HG03442 (cell line): ENCODE measurements at regions not wholly inside any gene's neighbourhood (a gene's known extent, or its start where the extent isn't known, plus 50 kb on each side); places are given as distances from the start of the nearest gene placed in this dataset.

Experiments used
- ATAC-seq: cut with Tn5 transposase; IDR thresholded peaks from one replicate; pipeline ENCODE4 v1.9.1; 2021; ENCODE audit warnings: mild to moderate bottlenecking, moderate library complexity; ENCODE audit not compliant: unreplicated experiment

GRCh38 chr11:130582176-130582575, 133.7 kb downstream of the ADAMTS15 start:
- no peak for ATAC-seq

GRCh38 chr11:130582981-130583380, 134.5 kb downstream of the ADAMTS15 start:
- ATAC-seq = no peak

GRCh38 chr11:130583801-130584211, 135.4 kb downstream of the ADAMTS15 start:
- ATAC-seq = no peak

- no peak for ATAC-seq
These were observed 137.1 kb downstream of the ADAMTS15 start for GRCh38 chr11:130585545-130585944.

GRCh38 chr11:130587658-130588057, 139.2 kb downstream of the ADAMTS15 start:
- ATAC-seq = no peak

- ATAC-seq = no peak
These were observed 140.0 kb downstream of the ADAMTS15 start for GRCh38 chr11:130588471-130588870.

- ATAC-seq = no peak
These were observed 143.6 kb downstream of the ADAMTS15 start for GRCh38 chr11:130592056-130592455.

GRCh38 chr11:130593064-130593463, 144.6 kb downstream of the ADAMTS15 start:
- ATAC-seq = no peak

GRCh38 chr11:130598433-130598832, 150.0 kb downstream of the ADAMTS15 start:
- ATAC-seq = no peak

GRCh38 chr11:130599073-130599654, 150.7 kb downstream of the ADAMTS15 start:
- ATAC-seq = no peak

- no peak for ATAC-seq
These were observed 151.7 kb downstream of the ADAMTS15 start for GRCh38 chr11:130600139-130600538.

- no peak for ATAC-seq
These were observed 152.2 kb downstream of the ADAMTS15 start for GRCh38 chr11:130600616-130601015.

GRCh38 chr11:130601141-130601540, 152.7 kb downstream of the ADAMTS15 start:
- ATAC-seq = no peak

GRCh38 chr11:130601764-130602460, 153.5 kb downstream of the ADAMTS15 start:
- ATAC-seq = no peak

- ATAC-seq = no peak
These were observed 154.3 kb downstream of the ADAMTS15 start for GRCh38 chr11:130602641-130603334.

- no peak for ATAC-seq
These were observed 155.0 kb downstream of the ADAMTS15 start for GRCh38 chr11:130603335-130603906.

GRCh38 chr11:130604606-130605005, 156.2 kb downstream of the ADAMTS15 start:
- ATAC-seq = no peak

- ATAC-seq = no peak
These were observed 157.7 kb downstream of the ADAMTS15 start for GRCh38 chr11:130606178-130606577.

- no peak for ATAC-seq
These were observed 158.5 kb downstream of the ADAMTS15 start for GRCh38 chr11:130606781-130607511.

- ATAC-seq = no peak
These were observed 159.8 kb downstream of the ADAMTS15 start for GRCh38 chr11:130608287-130608686.
